ENCODE measurements at regions not wholly inside any gene's neighbourhood (a gene's known extent, or its start where the extent isn't known, plus 50 kb on each side); places are given as distances from the start of the nearest gene placed in this dataset.

DNA sequence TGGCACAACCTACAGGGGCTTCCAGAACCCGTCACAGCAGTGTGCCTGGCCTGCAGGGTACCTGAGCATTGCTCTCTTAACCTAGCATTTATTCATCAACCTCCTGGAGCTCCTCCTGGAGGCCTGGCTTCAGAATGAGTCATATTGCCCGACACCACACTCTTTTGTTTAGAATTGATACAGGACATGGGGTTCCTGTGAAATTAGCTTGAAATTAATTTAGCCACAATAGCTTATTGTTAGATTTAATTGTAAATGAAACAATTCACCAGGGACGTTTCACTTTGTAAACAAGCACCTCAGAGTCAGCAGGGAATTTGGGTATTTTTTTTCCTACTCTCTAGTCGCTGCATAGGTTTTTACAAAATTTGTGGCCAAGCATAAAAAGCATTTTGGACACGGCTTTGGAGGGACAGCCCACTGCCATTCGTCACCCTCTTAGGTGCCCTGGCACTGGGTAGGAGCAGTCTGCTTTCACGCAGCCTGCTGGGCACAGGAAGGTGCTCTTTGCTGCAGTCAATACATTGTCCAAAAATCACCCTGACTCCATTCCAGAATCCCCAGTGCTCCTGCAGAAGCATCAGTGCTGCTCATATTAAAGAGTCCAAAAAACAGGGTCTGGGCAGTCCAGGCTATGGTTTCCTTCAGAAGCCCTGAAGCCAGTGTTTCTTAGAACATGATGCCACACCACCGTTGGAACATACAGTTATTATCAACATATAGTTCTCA lies 60.8 kb upstream of the MEF2A start:
- CTCF ChIA-PET: interaction anchor here (1.1 to 4.9 kb wide), 8 partner anchors 8 to 199 kb away, joined by 3 to 41 read pairs (median 6); no protein-coding TSS in a partner anchor
- H3K4me3 ChIP-seq (ENCODE audit: control extremely low read depth in 1 of 5, extremely low read depth in 1 of 5, insufficient read depth in 1 of 5, low read depth in 2 of 5, low read length in 4 of 5): no peak overlapping the region

More for the DNA sequence above, 60.8 kb upstream of the MEF2A start:
- no peaks in the 10 kb centered on the region for H3K36me3 ChIP-seq (replicated peaks in 1 of 2; ENCODE audit: control extremely low read depth in 1 of 2, control insufficient read depth in 1 of 2, extremely low read depth in 1 of 2, insufficient read depth in 2 of 2, low read length in 1 of 2)
- WGBS (ENCODE audit: insufficient coverage): 54% methylated on average over 4 of the region's 8 CpGs
- H3K9me3 ChIP-seq (ENCODE audit: control extremely low read depth in 1 of 3, control insufficient read depth in 2 of 3, insufficient read depth in 1 of 3, low read length in 2 of 3): peaks cover 0 to 4% (median 0%) of the 10 kb centered on the region in 3 donors
- peak overlapping the region; percentile 4 for H3K9ac ChIP-seq (ENCODE audit: low read length)
- intact Hi-C loops (cut with micrococcal nuclease): loop anchor here (1.0 to 5.0 kb wide), 2 partner anchors 7 to 197 kb away; no protein-coding TSS in a partner anchor
- DNase-seq: peak; percentile 50
- H3K4me3 Mint-ChIP-seq: peak overlapping the region; percentile 59
- no peak for TF ChIP-seq EZH2 (IDR thresholded peaks at IDR 0.05; ENCODE audit: borderline replicate concordance, insufficient read depth, low read depth, low read length, poor library complexity, severe bottlenecking)
- no peak for TF ChIP-seq CTCF (IDR thresholded peaks at IDR 0.05)
- peak overlapping the region; percentile 53 for H3K4me2 ChIP-seq (replicated peaks; ENCODE audit: low read depth, low read length, poor library complexity, severe bottlenecking)
- H3K27me3 Mint-ChIP-seq: no peaks in the 10 kb centered on the region
- peaks cover 88% of the 10 kb centered on the region for H3K4me1 Mint-ChIP-seq
- H3K27ac Mint-ChIP-seq: peak overlapping the region; percentile 94
- POLR2A ChIA-PET: interaction anchor here (0.7 to 4.5 kb wide), 3 partner anchors 16 to 63 kb away, joined by 3 to 43 read pairs (median 9); partner anchors contain the start of gene MEF2A
- H3K27me3 ChIP-seq (replicated peaks in 1 of 4; ENCODE audit: control extremely low read depth in 1 of 4, control insufficient read depth in 3 of 4, insufficient read depth in 4 of 4, low read length in 3 of 4): no peaks in the 10 kb centered on the region
- no peaks in the 10 kb centered on the region for H3K79me2 ChIP-seq (ENCODE audit: control insufficient read depth, insufficient read depth, low read length)
- ATAC-seq (ENCODE audit: low read depth): peak; percentile 10
- H4K20me1 ChIP-seq (ENCODE audit: control insufficient read depth, insufficient read depth, low read length, poor library complexity, severe bottlenecking): no peaks in the 10 kb centered on the region
- no peaks in the 10 kb centered on the region for H3K9me3 Mint-ChIP-seq (ENCODE audit: insufficient read depth)
- H3K4me1 ChIP-seq (ENCODE audit: control insufficient read depth in 2 of 2, insufficient read depth in 2 of 2, low read length in 2 of 2): peaks cover 84 to 92% of the 10 kb centered on the region in 2 donors
- H2AFZ ChIP-seq (ENCODE audit: insufficient read depth, low read depth, low read length, poor library complexity, severe bottlenecking): peak overlapping the region; percentile 26
- peak overlapping the region; percentile 60 to 71 for H3K27ac ChIP-seq (ENCODE audit: low read length in 2 of 2)
